ES-I3 (cell line): ENCODE measurements at regions not wholly inside any gene's neighbourhood (a gene's known extent, or its start where the extent isn't known, plus 50 kb on each side); places are given as distances from the start of the nearest gene placed in this dataset.
"Not testable (repeated sequence)": the region's sequence is repeated elsewhere in the genome, so short reads cannot be mapped to it uniquely, and the experiment has no call there.

Source experiments
- H3K36me3 ChIP-seq: 2 replicates; pipeline ENCODE4 v1.6.1; 2013; ENCODE audit warnings: mild to moderate bottlenecking, low read length, control low read depth, moderate library complexity; ENCODE audit not compliant: insufficient read depth
- H3K4me1 ChIP-seq: 2 replicates; pipeline ENCODE4 v1.6.1; 2013; ENCODE audit warnings: mild to moderate bottlenecking, control low read depth, low read length; ENCODE audit not compliant: insufficient read depth
- H3K9ac ChIP-seq: 2 replicates; pipeline ENCODE4 v1.6.1; 2013; ENCODE audit warnings: low read depth, mild to moderate bottlenecking, low read length, moderate library complexity
- H3K9me3 ChIP-seq: 2 replicates; pipeline ENCODE4 v1.6.1; 2013; ENCODE audit warnings: mild to moderate bottlenecking, low read length, moderate library complexity; ENCODE audit not compliant: control insufficient read depth, insufficient read depth

DNA sequence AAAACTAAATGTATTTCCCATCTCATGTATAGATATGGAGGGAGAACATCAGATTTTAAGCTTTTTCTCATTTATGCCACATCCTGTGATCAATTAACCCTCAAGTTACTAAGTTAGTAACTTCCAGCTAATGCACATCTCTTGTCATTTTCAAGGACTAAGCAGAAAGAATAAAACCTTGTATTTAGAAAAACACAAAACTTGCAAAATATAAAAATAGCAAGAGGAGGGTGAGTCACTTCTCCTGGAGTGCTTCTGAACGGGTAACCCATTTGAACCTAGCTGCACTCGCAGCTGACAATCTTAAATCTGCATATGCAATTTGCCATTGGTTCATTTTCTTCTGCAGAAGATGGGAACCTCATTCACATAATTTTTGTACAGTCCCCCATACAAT is 500.5 kb downstream of the SETD4 start:
- no peak overlapping the region for H3K9ac ChIP-seq
- H3K9me3 ChIP-seq: no peaks in the 10 kb centered on the region
- H3K36me3 ChIP-seq: no peaks in the 10 kb centered on the region
- no peaks in the 10 kb centered on the region for H3K4me1 ChIP-seq

DNA sequence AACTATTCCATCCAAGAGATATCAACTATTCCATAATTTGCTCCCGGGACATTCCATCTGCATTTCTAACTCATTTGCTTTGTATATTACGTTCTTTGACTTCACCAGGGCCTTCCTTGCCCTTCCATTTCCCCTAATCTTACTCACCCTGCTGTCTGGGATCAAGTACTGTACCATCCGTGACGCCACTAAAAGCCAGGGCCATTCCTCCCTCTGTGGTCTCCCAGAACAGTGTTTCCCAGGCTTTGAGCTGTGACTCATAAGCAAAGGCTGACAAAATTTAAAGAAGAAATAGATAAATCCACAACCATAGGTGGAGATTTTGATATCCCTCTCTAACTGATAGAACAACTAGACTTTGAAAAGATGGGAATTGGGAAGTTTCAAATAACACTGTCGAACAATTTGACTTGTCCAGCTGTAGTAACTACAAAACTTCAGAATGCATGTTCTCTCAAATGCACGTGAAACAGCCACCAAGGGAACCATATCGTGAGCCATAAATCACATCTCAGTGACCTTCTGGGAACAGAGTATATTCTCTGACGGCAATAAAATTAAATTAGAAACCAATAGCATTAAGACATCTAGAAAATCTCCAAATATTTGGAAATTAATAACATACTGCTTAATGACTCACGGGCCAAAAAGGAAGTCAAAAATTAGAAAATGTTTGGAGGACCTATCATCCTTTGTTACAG is 501.0 kb downstream of the SETD4 start:
- no peaks in the 10 kb centered on the region for H3K4me1 ChIP-seq
- H3K9me3 ChIP-seq: no peaks in the 10 kb centered on the region
- H3K36me3 ChIP-seq: no peaks in the 10 kb centered on the region
- H3K9ac ChIP-seq: no peak overlapping the region

DNA sequence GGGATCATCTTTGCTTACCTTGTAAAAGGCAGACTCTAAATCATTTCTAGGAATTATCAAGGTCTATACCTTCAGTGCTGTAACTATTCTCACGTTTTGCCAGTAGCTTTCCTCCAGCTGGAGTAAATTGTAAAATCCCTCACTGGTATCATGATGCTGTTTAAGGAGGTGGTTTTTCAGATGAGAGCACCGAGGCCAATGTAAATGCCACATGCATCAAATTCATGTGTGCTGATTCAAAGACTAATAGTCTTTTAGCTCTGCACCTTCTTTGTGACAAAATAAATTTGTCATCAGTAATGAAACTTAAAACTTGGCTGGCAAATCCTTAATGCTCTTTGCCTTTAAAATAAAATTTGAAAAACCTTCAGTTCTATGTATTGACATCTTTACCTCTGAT is 503.8 kb downstream of the SETD4 start:
- Histone ChIP-seq H3K9ac (no peak overlapping the region), H3K4me1 (no peaks in the 10 kb centered on the region), H3K9me3 (no peaks in the 10 kb centered on the region), H3K36me3 (no peaks in the 10 kb centered on the region)

DNA sequence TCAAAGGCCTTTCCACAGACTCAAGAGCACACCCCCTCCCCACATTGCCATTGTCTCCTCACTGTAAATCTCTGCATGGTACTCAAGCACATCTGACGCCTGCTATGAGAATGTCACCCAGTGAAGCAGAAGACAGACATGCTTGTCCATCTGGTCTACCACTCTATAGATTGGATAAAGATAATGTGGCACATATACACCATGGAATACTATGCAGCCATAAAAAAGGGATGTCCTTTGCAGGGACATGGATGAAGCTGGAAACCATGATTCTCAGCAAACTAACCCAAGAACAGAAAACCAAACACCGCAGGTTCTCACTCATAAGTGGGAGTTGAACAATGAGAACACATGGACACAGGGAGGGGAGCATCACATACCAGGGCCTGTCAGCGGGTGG is 503.4 kb upstream of the RUNX1 start:
- H3K36me3 ChIP-seq: not testable (repeated sequence)

DNA sequence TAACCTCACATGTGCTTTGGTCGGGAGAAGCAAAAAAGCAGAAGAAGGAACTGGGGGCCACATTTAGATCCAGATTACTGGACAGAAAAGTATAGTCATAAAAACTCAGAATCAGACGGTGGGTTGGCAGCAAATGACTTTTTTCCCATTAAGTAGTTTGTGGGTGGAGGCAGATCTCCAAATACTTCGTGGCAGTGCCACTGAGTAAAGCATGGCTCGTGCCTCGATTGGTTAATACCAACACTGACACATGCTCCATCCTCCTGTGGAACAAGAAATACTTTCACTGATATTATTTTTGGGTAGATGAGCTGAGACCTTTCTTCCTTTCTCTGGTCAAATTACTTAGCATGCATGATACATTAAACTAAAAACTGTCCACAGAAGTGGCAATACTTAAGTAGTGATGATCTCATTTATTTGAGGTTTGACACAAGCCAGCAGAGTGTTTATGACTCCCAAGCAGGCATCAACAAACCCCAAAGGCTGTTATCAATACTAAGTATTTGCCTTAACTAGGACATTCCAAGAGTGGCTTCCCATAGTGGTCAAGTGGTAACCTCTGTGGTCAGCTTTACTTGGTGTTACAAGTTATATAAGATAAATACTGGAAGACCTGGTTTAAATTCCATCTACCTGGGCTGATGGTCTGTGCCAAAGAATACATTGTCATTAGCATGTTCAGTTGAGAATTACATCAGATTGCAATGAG is 500.0 kb upstream of the RUNX1 start:
- Histone ChIP-seq H3K36me3 (no peaks in the 10 kb centered on the region), H3K4me1 (no peaks in the 10 kb centered on the region), H3K9me3 (no peaks in the 10 kb centered on the region), H3K9ac (no peak overlapping the region)

More for the DNA sequence above, 503.4 kb upstream of the RUNX1 start:
- H3K9ac ChIP-seq, H3K9me3 ChIP-seq, H3K4me1 ChIP-seq: not testable (repeated sequence)

DNA sequence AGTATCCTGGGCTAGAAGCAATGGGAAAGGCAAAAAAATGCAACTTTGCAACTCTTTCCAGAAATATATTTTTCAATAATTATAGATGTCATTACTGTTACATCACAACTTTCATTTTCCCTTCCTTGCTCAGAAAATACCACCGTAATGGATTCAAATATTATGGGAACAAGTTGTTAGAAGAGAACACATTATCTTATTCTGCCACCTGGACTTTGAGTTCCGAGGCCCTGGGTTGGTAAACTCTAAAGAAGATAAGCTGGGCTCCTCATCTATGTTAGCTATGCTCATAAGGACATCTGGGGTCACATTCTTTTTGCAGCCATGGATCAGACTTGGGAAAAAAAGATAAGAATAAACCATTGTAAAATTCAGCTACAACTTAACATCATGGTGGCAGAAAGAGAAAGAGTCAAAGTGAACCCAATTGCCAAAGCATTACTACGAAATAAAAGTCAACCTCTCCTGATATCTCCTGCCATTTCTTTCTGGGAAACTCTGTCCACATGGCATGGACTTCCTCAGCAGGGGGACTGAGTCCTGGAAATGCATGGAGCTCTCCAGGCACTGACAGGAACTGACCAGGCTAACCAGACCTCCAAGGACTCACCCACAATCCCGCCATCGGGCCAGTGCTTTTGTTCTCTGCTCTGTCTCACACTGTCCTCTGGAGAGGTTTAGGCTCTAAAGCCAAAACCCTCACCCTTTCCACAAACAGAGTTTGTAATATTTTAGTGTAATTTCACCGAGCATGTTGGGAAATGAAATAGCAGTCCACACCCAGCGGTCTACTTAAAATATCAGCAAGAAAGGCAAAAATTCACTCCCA is 499.1 kb upstream of the RUNX1 start:
- H3K9ac ChIP-seq: no peak overlapping the region
- no peaks in the 10 kb centered on the region for H3K4me1 ChIP-seq
- no peaks in the 10 kb centered on the region for H3K9me3 ChIP-seq
- no peaks in the 10 kb centered on the region for H3K36me3 ChIP-seq

DNA sequence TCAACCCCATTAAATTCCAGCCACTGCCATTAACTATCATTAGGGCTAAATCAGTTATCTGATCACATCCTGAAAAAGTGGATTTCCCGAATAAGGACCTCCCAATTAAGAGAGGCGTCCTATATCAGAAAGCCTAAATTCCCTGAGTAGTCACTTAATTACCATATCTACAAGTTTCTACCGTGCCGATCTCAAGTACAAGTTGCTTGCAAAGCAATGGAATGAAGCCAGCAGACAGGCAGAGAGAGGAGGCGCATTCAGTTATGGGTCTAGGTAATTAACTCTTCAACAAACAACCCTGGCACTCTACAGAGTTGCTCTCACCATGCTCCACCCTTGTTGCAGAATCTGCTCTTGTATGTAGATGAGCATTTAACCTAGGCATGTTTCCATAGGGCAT is 494.6 kb upstream of the RUNX1 start:
- no peaks in the 10 kb centered on the region for H3K9me3 ChIP-seq
- H3K9ac ChIP-seq: no peak overlapping the region
- H3K36me3 ChIP-seq: no peaks in the 10 kb centered on the region
- no peaks in the 10 kb centered on the region for H3K4me1 ChIP-seq

DNA sequence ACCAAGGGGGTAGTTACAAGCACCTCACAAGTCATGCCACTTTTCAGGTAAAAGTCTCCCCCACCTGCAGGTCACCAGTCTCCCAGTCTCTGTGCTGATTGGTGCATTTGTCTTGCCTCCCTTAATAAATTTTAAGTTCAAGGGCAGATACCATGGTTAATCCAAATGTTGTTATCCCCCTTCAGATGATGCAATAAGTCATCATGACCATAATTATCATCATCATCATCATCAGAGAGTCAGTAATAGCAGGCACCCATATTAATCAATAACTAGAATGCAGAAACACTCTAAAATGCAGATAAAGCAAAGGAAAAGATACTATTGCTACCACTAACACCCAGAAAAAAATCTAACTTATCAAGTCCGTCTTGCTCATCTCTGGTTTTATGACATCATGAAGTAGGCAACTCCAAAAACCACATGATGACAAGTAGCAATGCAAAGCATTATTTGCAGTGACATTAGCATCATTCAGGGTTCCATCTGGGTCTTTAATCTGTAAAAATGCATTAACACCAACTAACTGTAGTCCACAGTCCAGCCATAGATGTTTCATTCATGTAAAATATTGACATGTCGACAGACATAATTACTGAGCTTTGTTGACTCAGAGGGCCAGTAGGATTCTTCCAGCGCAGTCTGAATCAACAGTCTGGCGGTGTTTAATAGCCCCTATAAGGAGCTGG is 492.0 kb upstream of the RUNX1 start:
- no peaks in the 10 kb centered on the region for H3K4me1 ChIP-seq
- H3K9me3 ChIP-seq: no peaks in the 10 kb centered on the region
- H3K36me3 ChIP-seq: no peaks in the 10 kb centered on the region
- no peak overlapping the region for H3K9ac ChIP-seq

DNA sequence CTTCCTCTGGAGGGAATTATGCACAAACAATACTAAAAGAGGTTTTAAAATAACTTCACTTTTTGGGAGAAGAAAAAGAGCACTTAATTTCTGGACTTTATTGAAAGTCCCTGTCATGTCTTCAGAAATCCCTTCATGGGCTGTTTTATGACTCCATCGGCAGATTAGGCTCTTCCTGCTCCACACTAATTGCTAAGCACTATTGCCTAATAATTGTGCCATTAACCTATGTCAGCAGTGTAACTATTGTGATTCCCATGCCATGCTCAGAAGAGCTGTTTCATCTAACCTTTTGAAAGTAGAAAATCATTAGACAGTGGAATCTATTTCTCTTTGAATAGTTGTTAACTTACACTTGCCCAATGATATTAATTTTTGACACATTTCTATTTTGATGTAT is 489.3 kb upstream of the RUNX1 start:
- Histone ChIP-seq H3K36me3 (no peaks in the 10 kb centered on the region), H3K9ac (no peak overlapping the region), H3K4me1 (no peaks in the 10 kb centered on the region), H3K9me3 (no peaks in the 10 kb centered on the region; the same call in 1 of the 2 replicates)

DNA sequence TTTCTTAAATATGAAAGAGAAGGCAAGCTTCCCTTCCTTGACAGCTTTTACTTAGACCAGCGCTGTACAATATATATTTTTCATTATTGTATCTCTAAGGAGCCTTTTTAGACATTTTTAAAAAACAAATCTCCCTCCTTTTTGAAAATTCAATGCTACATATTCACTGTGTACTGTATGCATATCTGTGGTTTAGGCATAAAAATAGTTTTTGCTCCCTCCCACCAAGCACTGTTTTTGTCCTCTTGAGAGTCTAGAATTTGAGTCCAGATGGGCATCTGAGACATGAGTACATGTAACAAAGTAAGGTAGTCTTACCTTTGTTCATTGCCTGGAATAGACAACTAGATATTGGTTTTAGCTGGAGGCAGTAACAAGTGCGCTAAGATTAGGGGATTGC is 488.5 kb upstream of the RUNX1 start:
- Histone ChIP-seq H3K4me1 (no peaks in the 10 kb centered on the region), H3K9me3 (no peaks in the 10 kb centered on the region; the same call in 1 of the 2 replicates), H3K9ac (no peak overlapping the region), H3K36me3 (no peaks in the 10 kb centered on the region)

DNA sequence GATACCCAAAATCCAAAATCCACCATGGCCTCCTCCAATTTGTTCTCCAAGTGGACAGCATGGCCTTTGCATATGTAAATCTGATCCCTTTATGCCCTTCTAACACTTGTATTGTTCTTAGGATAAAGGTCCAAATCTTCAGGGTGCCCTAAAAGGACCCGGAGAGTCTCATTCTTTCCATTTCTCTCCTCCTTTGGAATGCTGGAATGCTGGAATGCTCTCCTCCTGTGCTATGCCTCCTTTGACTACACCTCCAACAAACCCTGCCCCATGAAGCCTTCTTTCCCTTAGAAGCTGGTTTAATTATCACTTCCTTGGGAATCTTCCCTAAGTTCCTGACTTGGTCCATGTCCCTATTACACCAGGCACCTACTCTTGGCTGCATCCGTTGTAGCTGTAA is 484.8 kb upstream of the RUNX1 start:
- H3K9me3 ChIP-seq: no peaks in the 10 kb centered on the region; the same call in 1 of the 2 replicates
- H3K9ac ChIP-seq: no peak overlapping the region
- no peaks in the 10 kb centered on the region for H3K4me1 ChIP-seq
- no peaks in the 10 kb centered on the region for H3K36me3 ChIP-seq

DNA sequence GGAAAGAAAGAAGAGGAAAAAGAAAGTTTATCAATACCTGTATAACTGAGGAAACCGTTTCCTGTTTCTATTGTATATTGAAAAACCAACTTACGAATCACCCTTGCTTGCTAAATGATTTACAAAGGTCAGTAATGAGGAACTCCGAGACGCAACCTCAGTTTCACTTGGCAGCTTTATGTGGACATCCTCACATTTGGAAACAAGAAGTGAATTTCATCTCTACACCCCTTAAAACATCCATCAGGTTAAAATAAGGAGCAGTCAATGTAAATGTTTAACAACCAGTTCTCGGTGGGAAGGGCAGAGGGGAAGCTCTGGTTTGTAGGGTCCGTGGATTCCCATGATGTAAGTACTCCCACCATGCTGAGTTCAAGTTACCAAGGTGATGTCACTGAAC is 481.7 kb upstream of the RUNX1 start:
- Histone ChIP-seq H3K9me3 (no peaks in the 10 kb centered on the region; the same call in 1 of the 2 replicates), H3K36me3 (no peaks in the 10 kb centered on the region), H3K4me1 (no peaks in the 10 kb centered on the region), H3K9ac (no peak overlapping the region)

DNA sequence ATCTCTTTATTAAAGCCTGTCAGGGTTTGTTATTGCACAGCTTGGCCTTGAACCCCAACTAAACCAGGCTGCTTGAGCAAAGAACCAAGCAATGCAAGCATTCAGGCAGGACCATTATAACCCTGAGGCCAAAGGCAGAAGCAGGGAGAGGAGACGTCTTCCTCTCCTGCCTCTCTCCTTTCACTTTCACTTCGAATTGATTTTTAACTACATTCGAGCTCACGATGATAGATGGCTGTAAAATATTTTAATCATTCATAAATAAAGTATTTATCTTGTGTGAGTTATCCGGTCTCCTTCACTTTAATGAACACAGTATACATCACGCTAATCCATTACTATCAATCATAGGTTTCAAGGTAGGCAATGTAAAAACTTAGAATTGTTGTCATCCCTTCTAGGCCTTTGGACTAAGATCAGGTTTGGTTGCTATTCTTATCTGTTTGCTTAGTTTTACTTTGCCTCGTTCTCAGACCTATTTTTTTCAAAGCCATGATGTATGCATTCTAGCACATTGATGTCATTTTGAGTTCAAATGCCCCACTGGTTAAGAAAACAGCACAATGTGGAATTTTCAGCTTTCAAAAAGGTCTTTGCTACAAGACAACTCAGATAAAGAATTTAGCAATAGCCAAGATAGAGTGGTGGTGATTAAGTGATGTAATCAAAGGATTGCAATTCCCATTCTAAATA is 480.2 kb upstream of the RUNX1 start:
- no peaks in the 10 kb centered on the region for H3K36me3 ChIP-seq
- no peak overlapping the region for H3K9ac ChIP-seq
- no peaks in the 10 kb centered on the region for H3K4me1 ChIP-seq
- no peaks in the 10 kb centered on the region; the same call in 1 of the 2 replicates for H3K9me3 ChIP-seq
